Caco-2 (cell line): ENCODE measurements at regions not wholly inside any gene's neighbourhood (a gene's known extent, or its start where the extent isn't known, plus 50 kb on each side); places are given as distances from the start of the nearest gene placed in this dataset.

ENCODE experiments used
- BruUV-seq: library from RNA; stranded (reverse); fragments of 400-500 nt; replicated peaks from 2 replicates; lab custom pipeline; 2021; lab: Mats Ljungman, UMichigan
- CTCF ChIA-PET: fragments of 300-600 bp; sonication (Branson Sonifier 250); formaldehyde crosslinking; loops from one replicate; lab custom pipeline; 2022; ENCODE audit warnings: antibody characterized with exemption; lab: Charles Lee
- POLR2A ChIA-PET: fragments of 300-600 bp; sonication (Branson Sonifier 250); formaldehyde crosslinking; loops from one replicate; lab custom pipeline; 2022; ENCODE audit warnings: antibody characterized with exemption; lab: Charles Lee
- DNase-seq, 2 experiments: peaks; one replicate each; pipeline versions ENCODE4 v3.0.0 to v3.0.0-alpha.2; 2020 to 2022
- H3K27me3 ChIP-seq: replicated peaks from 2 replicates; pipeline ENCODE4 v1.6.0; 2011; ENCODE audit warnings: low read length; ENCODE audit not compliant: control insufficient read depth, insufficient read depth
- H3K36me3 ChIP-seq: 2 replicates; pipeline ENCODE4 v1.5.1; 2011; ENCODE audit warnings: low read length; ENCODE audit not compliant: control insufficient read depth, insufficient read depth
- H3K4me1 ChIP-seq: fragments of 250-450 bp; sonication (Bioruptor Pico); 2 replicates; pipeline ENCODE4 v1.5.1; 2020; ENCODE audit warnings: mild to moderate bottlenecking
- H3K4me3 ChIP-seq: 2 replicates; pipeline ENCODE4 v1.5.1; 2011; ENCODE audit warnings: low read depth, mild to moderate bottlenecking, control low read depth, low read length
- H3K9me3 ChIP-seq: fragments of 250-450 bp; sonication (Bioruptor Pico); 2 replicates; pipeline ENCODE4 v1.5.1; 2020; ENCODE audit warnings: mild to moderate bottlenecking, moderate library complexity
- H3K27ac Mint-ChIP-seq: one replicate; pipeline ENCODE4 v1.8.0; 2022; ENCODE audit warnings: mixed read lengths; ENCODE audit not compliant: unreplicated experiment
- H3K27me3 Mint-ChIP-seq: one replicate; pipeline ENCODE4 v1.8.0; 2022; ENCODE audit warnings: mixed read lengths; ENCODE audit not compliant: insufficient read depth, unreplicated experiment
- H3K36me3 Mint-ChIP-seq: one replicate; pipeline ENCODE4 v1.8.0; 2022; ENCODE audit warnings: mild to moderate bottlenecking, mixed read lengths; ENCODE audit not compliant: insufficient read depth, unreplicated experiment
- H3K4me1 Mint-ChIP-seq: one replicate; pipeline ENCODE4 v1.8.0; 2022; ENCODE audit warnings: low read depth, mixed read lengths; ENCODE audit not compliant: unreplicated experiment
- H3K4me3 Mint-ChIP-seq: one replicate; pipeline ENCODE4 v1.8.0; 2022; ENCODE audit warnings: mild to moderate bottlenecking, moderate library complexity, mixed read lengths; ENCODE audit not compliant: unreplicated experiment
- H3K9me3 Mint-ChIP-seq: one replicate; pipeline ENCODE4 v1.8.0; 2022; ENCODE audit warnings: mixed read lengths; ENCODE audit not compliant: unreplicated experiment
- intact Hi-C: fragments of 100-400 bp; cut with micrococcal nuclease; formaldehyde crosslinking; loops from one replicate; pipeline ENCODE4 v1.10.0; 2022; ENCODE audit not compliant: unreplicated experiment
- TF ChIP-seq, protein P1 (sequence below), 2 experiments: fragments of 200-600 bp in 1 of 2; IDR thresholded peaks; 1 replicate in 1 of 2; 2 replicates in 1 of 2; pipeline versions ENCODE4 v1.5.1 to v1.8.0; 2011 to 2022; ENCODE audit warnings: antibody characterized with exemption in 1 of 2, control low read depth in 1 of 2, inconsistent platforms in 1 of 2, low read depth in 1 of 2, low read length in 1 of 2, mild to moderate bottlenecking in 1 of 2, moderate library complexity in 1 of 2; ENCODE audit not compliant: insufficient read depth in 1 of 2, severe bottlenecking in 1 of 2, unreplicated experiment in 1 of 2

DNA sequence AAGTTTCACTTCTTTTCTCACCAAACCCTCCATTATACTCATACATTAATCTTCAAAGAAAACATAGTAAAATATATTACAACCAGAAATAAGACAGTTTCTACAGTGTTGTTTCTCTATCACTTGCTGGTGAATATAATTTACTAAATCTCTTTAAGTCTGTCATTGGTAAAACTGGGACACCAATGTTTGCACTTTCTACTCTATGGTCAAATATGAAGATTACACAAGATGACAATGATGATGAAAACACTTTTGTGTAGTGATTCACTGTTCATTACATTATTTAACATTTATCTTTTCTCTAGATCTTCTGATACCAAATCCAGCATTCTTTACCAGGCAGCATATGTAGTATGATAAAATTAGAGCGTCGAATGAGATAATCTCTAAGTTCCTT lies 459.1 kb downstream of the DMAC1 start:
- peaks cover 15% of the 10 kb centered on the region for H3K27me3 Mint-ChIP-seq
- intact Hi-C loops = no loop called here
- BruUV-seq = no TSS peak
- no peak for DNase-seq
- no peaks in the 10 kb centered on the region for H3K9me3 Mint-ChIP-seq
- no peaks in the 10 kb centered on the region for H3K36me3 Mint-ChIP-seq
- Histone ChIP-seq H3K4me1 (no peaks in the 10 kb centered on the region), H3K4me3 (no peak overlapping the region), H3K36me3 (no peaks in the 10 kb centered on the region), H3K9me3 (no peaks in the 10 kb centered on the region), H3K27me3 (no peaks in the 10 kb centered on the region)
- ChIA-PET CTCF (no interaction called here), POLR2A (no interaction called here)
- no peak overlapping the region for H3K4me3 Mint-ChIP-seq
- TF ChIP-seq, protein P1, sequence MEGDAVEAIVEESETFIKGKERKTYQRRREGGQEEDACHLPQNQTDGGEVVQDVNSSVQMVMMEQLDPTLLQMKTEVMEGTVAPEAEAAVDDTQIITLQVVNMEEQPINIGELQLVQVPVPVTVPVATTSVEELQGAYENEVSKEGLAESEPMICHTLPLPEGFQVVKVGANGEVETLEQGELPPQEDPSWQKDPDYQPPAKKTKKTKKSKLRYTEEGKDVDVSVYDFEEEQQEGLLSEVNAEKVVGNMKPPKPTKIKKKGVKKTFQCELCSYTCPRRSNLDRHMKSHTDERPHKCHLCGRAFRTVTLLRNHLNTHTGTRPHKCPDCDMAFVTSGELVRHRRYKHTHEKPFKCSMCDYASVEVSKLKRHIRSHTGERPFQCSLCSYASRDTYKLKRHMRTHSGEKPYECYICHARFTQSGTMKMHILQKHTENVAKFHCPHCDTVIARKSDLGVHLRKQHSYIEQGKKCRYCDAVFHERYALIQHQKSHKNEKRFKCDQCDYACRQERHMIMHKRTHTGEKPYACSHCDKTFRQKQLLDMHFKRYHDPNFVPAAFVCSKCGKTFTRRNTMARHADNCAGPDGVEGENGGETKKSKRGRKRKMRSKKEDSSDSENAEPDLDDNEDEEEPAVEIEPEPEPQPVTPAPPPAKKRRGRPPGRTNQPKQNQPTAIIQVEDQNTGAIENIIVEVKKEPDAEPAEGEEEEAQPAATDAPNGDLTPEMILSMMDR (IDR thresholded peaks at IDR 0.05; ENCODE audit: insufficient read depth in 1 of 2, low read depth in 1 of 2, low read length in 1 of 2, severe bottlenecking in 1 of 2, unreplicated experiment in 1 of 2) = no peak
- H3K27ac Mint-ChIP-seq = no peak overlapping the region
- no peaks in the 10 kb centered on the region for H3K4me1 Mint-ChIP-seq

DNA sequence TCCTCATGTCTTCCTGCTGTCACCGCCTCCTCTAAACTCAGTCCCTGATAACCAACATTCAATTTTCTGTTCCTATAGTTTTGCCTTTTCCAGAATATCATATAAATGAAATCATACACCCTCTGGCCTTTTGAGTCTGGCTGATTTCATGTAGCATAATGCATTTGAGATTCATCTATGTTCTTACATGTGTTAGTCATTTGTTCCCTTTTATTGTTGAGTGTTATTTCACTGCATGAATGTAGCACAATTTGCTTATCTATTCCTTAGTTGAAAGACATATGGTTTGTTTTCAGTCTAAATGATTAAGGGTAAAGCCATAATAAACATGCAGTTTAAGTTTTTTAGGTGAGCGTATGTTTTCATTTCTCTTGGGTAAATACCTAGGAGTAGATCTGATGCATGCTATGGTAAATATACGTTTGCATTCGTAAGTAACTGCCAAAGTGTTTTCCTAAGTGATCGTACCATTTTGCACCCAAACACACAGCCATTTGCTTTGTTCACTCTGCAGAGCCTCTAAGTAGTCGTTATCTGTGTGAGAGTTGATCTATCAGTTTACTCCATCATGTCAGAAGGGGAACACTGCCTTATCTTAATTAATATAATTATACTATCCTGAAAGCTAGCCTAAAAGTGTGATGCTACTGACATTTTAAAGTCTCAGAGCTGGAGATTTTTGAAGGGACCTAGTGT lies 460.8 kb downstream of the DMAC1 start:
- H3K36me3 Mint-ChIP-seq = no peaks in the 10 kb centered on the region
- Histone ChIP-seq H3K27me3 (no peaks in the 10 kb centered on the region), H3K36me3 (no peaks in the 10 kb centered on the region), H3K4me3 (no peak overlapping the region), H3K9me3 (no peaks in the 10 kb centered on the region), H3K4me1 (no peaks in the 10 kb centered on the region)
- no peak for DNase-seq
- H3K27ac Mint-ChIP-seq = no peak overlapping the region
- TF ChIP-seq, protein P1 (IDR thresholded peaks at IDR 0.05; ENCODE audit: insufficient read depth in 1 of 2, low read depth in 1 of 2, low read length in 1 of 2, severe bottlenecking in 1 of 2, unreplicated experiment in 1 of 2) = no peak
- ChIA-PET CTCF (no interaction called here), POLR2A (no interaction called here)
- H3K4me1 Mint-ChIP-seq = no peaks in the 10 kb centered on the region
- no peak overlapping the region for H3K4me3 Mint-ChIP-seq
- peaks cover 15% of the 10 kb centered on the region for H3K27me3 Mint-ChIP-seq
- intact Hi-C loops = no loop called here
- no TSS peak for BruUV-seq
- no peaks in the 10 kb centered on the region for H3K9me3 Mint-ChIP-seq

DNA sequence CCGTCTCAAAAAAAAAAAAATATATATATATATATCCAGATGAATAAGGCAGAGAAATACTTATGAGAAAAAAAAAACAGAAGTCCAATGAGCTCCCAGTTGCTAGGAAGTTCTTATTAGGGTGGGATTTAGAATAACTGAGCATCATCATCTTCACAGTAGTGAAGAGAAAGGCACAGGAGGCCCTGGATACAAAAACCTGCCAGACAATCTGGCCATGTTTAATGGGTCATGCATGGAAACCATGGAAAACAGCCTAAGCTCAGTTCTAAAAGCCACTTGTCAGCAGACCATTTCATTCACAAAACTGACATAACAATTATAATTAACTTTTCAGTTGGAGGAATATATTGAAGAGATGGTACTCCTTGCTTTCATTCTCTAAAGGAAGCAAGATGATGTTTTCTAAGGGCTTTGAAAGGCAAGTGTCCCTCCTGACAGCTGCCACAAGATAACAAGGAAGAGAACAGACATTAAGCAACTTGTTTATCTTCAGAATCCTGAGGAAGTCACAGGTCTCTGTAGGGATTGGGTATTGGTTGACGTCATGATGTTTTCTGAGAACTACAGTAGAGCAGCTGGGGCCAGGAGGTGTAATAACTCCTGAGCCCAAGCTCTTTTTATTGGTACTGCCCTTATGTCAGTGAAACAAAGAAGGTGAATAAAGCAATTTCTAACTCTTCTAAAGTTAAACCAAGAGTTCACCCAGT lies 463.1 kb downstream of the DMAC1 start:
- intact Hi-C loops = no loop called here
- no peaks in the 10 kb centered on the region for H3K36me3 ChIP-seq
- TF ChIP-seq, protein P1 (IDR thresholded peaks at IDR 0.05; ENCODE audit: insufficient read depth in 1 of 2, low read depth in 1 of 2, low read length in 1 of 2, severe bottlenecking in 1 of 2, unreplicated experiment in 1 of 2) = no peak
- CTCF ChIA-PET = interaction anchor here (0.6 kb wide), 1 partner anchor 283 kb away, joined by 3 read pairs; no protein-coding TSS in a partner anchor
- no peak overlapping the region for H3K27ac Mint-ChIP-seq
- no peaks in the 10 kb centered on the region for H3K4me1 Mint-ChIP-seq
- no peaks in the 10 kb centered on the region for H3K27me3 ChIP-seq
- POLR2A ChIA-PET = no interaction called here
- no peaks in the 10 kb centered on the region for H3K9me3 Mint-ChIP-seq
- DNase-seq = no peak
- H3K4me3 Mint-ChIP-seq = no peak overlapping the region
- no peaks in the 10 kb centered on the region for H3K9me3 ChIP-seq
- H3K4me3 ChIP-seq = no peak overlapping the region
- no TSS peak for BruUV-seq
- no peaks in the 10 kb centered on the region for H3K36me3 Mint-ChIP-seq
- H3K27me3 Mint-ChIP-seq = peaks cover 14% of the 10 kb centered on the region
- no peaks in the 10 kb centered on the region for H3K4me1 ChIP-seq
